HG02798 (cell line): ENCODE measurements at regions not wholly inside any gene's neighbourhood (a gene's known extent, or its start where the extent isn't known, plus 50 kb on each side); places are given as distances from the start of the nearest gene placed in this dataset.
"Not testable (repeated sequence)": the region's sequence is repeated elsewhere in the genome, so short reads cannot be mapped to it uniquely, and the experiment has no call there.

Experiments used
- ATAC-seq: cut with Tn5 transposase; IDR thresholded peaks from one replicate; pipeline ENCODE4 v1.9.1; 2021; ENCODE audit warnings: mild to moderate bottlenecking; ENCODE audit not compliant: unreplicated experiment, poor library complexity

DNA sequence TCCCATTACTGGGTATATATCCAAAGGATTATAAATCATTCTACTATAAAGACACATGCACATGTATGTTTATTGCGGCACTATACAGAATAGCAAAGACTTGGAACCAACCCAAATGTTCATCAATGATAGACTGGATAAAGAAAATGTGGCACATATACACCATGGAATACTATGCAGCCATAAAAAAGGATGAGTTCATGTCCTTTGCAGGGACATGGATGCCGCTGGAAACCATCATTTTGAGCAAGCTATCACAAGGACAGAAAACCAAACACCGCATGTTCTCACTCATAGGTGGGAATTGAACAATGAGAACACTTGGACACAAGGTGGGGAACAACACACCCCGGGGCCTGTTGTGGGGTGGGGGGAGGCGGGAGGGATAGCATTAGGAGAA is 57.0 kb upstream of the NEUROD1 start:
- ATAC-seq: not testable (repeated sequence)

DNA sequence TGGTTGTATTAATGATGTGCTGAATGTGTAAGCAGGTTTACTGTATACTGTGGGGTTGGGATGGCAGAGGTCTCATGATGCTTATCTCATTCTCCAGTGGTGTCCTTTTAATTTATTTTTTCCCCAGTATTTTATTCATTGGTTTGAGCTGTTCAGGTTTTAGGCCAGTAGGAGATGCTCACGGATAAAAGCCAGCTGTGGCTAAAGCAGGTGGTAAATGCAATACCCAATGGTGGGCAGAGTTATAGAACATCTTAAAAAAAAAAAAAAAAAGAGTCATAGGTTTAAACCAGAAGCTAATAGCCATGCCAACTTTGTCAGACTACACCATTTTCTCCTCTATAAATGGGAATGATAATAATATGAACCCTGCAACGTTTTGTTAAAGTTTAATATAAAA is 57.8 kb upstream of the NEUROD1 start:
- ATAC-seq: peak; percentile 54

DNA sequence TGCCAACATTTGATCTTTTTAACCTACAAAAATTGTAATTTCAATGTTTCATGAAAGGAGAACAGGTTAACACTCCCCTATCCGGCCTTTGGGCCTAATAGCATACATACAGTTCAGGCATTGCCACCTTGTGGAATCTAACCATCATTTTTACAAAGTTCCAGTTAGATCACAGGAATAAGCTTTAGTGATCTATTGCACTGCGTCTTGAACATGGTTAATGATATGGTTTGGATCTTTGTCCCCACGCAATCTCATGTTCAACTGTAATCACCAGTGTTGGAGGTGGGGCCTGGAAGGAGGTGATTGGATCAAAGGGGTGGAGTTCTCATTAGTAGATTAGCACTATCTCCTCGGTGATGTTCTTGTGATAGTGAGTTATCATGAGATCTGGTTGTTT is 58.2 kb upstream of the NEUROD1 start:
- no peak for ATAC-seq

DNA sequence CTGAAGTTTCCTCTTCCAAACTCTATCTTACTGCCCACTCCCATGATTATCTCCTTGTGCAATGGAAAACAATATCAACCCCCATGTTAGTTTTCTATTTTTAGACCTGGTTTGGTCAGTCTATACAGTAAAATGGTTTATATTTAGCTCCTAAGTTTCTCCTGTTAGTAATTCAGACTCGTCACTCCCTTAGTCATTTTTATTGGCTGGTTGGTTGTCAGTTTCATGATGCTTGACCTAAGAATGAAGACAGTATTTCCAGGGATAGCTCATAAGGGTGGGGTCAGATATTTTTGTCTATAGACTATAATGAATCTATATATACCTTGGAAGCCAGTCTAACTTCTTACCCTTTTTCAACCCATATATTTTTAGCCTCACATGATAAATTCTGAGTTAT is 61.4 kb upstream of the NEUROD1 start:
- no peak for ATAC-seq

DNA sequence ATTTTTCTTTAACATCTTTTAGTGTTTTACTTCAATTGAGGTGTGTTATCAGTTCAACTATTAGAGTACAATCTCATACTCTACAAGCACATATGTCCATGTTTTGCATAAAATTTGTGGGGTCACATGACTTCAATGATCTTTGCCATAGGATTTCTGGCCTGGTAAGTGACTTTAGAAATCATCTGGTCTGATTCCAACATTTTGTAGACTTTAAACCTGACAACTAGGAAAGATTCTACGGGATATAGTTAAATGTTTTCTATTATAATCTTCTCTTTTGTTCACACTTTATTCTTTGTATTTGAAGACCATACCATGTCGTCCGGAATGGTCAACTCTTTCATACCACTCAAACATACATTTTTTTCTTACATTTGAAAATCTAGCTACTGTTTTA is 62.0 kb upstream of the NEUROD1 start:
- no peak for ATAC-seq

DNA sequence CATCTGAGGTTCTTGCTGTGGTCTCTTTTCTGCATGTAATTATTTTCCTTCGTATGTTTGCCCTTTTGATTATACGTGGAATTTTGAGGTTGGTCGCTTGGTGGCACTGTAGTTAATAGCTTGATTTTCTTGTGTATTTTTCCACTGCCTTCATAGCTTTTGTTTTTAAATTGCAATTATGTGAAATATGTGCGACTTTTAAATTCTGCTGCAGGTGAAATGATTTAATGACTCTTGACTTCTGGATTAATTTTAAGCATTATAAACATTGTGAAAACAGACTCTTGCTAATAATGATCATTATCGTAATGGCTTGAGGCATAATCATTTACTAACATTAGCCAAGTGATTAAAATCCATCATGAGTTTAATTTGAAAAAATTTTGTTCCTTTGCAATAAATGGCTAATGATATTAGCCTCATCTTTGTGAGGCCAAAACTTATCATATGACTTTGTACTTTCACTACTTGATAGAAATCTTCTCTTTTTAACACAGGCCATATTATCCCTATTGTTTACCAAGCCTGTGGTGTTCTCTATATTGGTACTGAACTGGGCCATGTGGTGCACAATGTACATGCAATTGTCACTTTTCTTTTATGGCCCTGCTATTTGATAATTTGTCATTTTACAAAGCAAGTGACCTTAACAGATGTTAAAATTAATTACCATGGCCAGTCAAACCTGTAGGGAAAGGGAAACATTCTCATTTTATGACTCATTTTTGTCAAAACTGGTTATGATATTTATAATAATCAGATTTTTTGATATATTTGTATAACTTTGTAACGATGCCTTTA is 62.8 kb upstream of the NEUROD1 start:
- ATAC-seq: peak; percentile 63

DNA sequence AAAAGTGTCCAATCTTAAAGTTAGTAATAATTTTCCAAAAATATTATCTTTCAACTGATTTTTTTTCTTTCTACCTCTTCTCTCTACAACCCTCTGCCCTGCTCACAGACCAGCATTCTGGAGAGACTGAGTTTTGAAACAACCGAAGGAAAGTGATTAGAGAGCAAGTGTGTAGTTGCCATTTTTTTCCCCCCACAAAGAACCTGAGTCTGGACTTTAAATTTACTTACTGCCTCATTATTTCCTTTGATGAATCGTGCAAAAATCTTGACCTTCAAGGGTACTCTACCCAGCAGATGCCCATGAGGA is 63.4 kb upstream of the NEUROD1 start:
- ATAC-seq: no peak

DNA sequence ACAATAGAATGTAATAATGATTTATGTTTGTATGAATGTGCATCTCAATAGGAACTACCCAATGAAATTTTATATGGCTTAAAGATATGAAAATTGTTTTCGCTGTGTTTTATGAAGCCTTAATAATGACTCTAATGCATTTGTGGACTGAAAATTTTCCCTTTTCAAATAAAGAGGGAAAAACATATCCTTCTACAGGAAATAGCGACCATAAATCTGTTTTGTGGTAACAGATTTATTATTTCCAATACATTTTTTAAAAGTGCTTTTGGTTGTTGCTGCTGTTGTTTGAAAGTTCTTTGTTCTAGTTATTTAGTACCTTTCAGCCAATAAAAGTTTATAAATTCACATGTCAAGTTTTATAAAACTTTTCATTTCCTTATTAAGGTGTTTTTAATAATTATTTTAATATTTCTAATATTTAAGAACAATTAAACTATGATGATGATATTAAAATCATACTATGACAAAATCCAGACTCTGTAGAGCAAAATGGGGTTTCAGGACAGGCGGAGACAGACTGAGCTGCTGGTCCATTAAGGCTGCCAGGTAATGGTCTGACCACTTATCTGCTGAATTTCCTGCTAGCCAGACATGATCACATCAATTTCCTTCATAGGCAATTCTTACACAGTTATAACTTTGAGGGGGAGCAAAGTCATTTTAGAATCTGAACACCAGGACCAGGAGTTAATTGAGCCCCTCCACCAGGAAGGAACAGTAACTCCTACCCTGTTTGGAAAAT is 65.7 kb upstream of the NEUROD1 start:
- no peak for ATAC-seq

DNA sequence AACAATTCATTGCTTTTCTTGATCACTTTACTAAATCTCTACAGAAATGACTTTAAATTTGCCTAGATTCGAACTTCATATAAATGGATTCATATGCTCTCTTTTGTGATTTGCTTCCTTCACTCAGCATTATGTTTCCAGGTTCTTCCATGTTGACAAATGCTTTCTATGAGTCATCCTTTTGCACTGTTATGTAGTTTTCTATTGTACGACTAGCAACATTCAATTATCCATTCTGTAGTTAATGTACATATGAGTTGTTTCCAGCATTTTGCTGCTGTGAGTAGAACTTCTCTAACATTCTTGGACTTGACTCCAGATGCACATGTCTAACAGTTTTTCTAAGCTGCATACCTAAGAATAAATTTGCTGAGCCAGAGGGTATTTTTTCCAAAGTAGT is 66.5 kb upstream of the NEUROD1 start:
- ATAC-seq: no peak

DNA sequence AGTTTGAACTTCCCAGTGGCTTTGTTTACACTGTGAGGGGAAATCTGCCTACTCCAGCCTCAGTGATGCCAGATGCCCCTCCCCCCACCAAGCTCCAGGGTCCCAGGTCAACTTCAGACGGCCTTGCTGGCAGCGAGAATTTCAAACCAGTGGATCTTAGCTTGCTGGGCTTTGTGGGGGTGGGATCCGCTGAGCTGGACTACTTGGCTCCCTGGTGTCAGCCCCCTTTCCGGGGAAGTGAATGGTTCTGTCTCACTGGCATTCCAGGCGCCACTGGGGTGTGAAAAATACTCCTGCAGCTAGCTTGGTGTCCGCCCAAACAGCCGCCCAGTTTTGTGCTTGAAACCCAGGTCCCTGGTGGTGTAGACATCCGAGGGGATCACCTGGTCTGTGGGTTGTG is 70.0 kb upstream of the NEUROD1 start:
- ATAC-seq: no peak

DNA sequence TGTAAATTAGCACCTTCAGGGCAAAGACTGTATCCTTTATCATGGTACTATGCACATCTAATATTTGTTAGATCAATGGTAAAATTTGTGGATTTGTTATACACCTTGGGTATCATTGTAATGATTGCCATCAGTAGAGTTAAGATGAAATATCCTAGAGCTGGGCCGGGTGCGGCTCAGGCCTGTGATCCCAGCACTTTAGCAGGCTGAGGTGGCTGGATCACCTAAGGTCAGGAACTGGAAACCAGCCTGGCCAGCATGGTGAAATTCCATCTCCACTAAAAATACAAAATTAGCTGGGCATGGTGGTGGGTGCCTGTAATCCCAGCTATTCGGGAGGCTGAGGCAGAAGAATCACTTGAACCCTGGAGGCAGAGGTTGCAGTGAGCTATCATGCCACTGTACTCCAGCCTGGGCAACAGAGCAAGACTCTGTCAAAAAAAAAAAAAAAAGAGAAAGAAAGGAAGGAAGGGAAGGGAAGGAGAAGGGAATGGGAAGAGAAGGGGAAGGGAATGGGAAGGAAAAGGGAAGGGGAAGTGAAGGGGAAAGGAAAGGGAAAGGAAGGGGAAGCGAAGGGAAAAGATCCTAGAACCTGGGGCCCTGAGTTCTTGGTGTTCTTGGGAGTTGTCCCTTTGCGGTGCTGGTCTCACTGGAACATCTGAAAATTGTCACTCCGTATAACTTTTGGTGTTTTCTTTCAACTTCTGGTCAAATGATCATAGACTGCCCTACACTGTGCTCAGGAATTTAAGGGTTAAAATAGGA is 71.1 kb upstream of the NEUROD1 start:
- no peak for ATAC-seq

DNA sequence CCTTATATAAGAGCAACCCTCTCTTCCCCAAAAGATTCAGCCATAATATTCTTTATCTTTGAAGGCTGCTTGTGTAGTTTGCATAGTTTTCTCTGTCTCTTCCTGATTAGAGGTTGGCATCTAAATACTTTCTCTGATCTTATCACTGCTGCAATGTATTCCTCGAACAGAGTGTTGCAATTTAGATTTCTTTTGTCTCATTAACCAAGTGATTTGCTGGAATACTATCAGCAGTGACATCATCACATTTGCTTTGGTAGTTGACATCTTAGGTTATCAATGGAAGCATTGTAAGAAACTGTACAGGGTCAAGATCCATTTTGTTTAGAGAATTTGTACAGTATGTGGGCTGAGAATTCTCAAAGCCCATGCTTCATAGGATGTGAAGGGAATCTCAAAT is 72.0 kb upstream of the NEUROD1 start:
- no peak for ATAC-seq

DNA sequence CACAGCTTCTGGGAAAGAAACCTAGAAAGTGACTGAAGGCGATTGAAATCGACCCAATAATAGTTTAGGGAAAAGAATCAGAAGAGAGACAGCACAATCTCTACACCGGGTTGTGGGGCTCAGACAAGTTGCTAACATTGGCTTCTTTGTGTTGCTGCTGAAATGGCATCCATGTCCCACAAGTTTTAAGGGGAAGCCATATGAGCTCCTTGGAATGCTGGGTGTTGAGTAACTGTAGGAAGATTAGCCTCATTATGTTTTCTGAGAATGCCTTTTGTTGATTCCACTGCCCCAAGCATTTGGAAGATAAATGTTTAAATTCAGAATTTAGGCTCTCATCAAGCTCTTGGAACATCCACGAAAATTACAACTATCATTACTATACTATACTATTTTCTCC is 73.4 kb upstream of the NEUROD1 start:
- no peak for ATAC-seq

DNA sequence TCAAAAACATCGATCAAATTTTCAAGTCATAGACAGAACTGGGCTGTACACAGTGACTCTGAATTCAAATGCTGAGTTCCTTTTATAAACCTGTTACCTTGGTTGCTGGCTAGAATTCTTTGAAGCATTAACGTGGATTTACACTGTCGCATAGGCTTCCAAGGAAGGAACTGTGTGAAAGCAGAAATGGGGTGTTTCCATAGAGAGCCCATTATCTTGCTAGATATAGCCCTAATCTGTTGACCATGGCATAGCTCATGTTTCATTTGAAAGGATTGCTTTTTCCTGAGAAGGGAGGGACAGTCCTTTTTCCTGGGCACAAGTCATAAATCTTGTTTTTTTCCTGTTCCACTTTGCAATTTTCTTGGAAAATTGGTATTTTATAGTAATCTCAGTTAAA is 73.8 kb upstream of the NEUROD1 start:
- no peak for ATAC-seq

DNA sequence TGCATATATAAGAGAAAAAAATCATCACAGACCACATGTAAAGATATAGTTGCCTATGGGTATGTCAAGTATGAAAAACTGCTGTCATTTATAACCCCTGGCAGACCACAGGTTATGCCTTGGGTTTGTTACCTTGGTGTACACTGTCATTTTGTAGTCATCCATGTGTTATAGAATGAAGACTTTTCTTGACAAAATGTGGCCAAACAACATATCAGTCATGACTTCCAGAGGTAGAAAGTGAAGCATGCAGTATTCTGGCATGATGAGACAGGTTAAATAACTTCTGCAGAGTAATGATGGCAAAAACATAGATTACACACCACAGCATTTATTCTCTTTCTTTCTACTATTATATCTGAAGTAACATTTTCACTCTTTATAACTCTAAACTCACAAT is 74.9 kb upstream of the NEUROD1 start:
- ATAC-seq: no peak

DNA sequence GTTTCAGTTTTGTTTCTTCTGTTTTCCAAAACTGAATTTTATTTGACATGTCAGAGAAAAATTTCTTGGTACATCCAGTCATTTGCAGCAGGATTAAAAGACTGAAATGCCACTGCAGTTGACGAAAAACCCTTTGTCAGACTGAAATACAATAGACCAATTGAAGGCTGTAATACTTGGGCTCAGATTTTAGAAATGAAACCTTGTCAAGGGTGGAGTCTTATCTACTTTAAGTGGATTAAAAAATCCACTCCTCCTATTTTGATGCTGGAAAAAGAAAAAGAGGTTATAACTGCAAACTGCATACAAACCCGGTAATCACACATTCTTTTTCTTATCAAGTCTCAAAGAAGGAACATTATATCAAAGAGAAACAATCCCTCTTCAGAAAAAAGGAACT is 80.2 kb upstream of the NEUROD1 start:
- ATAC-seq: no peak

DNA sequence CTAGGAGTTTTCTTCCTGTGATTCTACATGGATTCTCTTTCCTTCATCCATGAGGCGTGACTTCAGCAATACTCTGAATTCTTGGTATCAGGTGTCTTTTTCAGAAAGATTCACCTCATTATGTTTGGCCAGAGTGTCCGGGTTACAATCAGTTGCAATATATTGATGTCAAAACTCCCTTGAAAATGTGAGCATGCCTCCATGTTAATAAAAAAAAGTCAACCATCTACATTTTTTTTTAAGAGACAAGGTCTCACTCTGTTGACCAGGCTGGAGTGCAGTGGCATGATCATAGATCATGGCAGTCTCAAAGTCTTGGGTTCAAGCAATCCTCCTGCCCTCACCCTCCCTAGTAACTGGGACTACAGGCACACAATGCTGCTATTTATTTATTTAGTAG is 80.9 kb upstream of the NEUROD1 start:
- ATAC-seq: no peak

DNA sequence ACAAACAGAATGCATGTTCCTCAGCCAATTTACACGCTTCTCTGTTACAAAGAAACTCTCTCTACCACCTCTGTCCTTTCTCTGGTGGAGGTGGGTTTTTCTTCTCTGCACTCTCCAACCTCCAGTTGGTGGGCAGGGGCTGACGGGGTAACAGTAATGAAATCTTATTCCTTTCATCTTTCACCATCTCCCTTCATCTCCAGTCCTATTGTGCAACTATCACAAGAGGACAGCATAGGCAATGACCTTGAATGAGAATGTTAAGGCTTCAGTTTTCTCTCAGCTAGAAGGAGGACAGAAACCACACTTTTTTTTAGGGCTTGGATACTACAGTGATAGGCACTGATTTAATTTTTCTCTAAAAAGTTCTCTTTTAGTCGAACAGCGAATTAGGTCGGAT is 81.7 kb upstream of the NEUROD1 start:
- no peak for ATAC-seq

DNA sequence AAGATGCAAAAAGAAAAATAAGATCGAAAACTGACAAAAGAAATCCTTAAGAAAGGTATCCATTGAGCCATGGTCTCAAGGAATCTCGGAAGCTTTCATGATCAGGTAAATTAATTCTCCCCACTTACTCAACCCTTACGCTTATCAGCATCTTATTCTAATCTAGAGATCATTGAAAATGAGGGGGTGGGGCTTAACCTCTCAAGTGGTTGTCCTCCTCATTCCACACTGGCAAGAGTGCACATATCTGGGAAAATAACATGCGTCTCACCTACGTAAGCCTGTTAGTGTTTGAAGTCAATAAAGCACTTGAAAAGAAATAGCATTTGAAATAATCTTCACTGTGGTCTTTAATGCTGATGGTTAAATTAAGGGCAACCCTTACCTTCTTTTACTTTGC is 82.5 kb upstream of the NEUROD1 start:
- ATAC-seq: no peak

DNA sequence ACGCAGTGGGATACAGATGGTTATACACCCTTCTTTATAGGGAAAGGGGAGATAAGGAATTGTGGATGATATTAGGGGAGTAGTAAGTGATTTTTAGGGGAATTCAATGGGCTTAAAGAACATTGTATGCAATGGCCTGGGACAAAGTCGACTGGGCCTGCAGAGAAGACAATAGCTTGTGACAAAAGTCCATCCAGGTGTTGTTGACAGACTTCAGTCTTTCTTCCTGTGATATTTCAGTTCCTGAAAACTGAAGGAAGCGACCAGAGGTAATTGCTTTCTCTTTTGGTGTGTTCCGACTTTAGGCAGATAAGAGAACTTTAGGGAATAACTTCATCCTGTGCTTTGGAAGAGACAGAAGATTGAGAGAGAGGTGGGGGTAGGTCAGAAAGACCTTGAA is 83.1 kb upstream of the NEUROD1 start:
- ATAC-seq: no peak
